ENCODE measurements at regions not wholly inside any gene's neighbourhood (a gene's known extent, or its start where the extent isn't known, plus 50 kb on each side); places are given as distances from the start of the nearest gene placed in this dataset.

DNA sequence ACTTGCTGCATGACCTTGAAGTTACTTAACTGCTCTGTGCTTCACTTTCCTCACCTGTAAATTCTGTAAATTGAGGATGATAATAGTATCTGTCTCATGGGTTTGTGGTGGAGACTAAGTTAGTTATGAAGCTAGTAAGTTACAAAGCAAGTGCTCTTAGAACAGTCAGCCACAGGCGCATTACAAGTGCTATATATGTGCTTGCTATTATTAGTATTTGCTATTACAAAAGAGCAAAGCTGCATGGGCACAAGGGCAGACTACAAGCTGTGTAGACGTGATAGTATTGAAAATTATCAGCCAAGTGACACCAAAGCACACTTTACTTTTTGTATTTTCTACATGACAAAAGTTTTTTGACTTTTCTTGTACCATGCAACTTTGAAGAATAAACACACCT is 150.9 kb upstream of the CTTNBP2NL start:
- TF ChIP-seq, protein P1, sequence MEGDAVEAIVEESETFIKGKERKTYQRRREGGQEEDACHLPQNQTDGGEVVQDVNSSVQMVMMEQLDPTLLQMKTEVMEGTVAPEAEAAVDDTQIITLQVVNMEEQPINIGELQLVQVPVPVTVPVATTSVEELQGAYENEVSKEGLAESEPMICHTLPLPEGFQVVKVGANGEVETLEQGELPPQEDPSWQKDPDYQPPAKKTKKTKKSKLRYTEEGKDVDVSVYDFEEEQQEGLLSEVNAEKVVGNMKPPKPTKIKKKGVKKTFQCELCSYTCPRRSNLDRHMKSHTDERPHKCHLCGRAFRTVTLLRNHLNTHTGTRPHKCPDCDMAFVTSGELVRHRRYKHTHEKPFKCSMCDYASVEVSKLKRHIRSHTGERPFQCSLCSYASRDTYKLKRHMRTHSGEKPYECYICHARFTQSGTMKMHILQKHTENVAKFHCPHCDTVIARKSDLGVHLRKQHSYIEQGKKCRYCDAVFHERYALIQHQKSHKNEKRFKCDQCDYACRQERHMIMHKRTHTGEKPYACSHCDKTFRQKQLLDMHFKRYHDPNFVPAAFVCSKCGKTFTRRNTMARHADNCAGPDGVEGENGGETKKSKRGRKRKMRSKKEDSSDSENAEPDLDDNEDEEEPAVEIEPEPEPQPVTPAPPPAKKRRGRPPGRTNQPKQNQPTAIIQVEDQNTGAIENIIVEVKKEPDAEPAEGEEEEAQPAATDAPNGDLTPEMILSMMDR (conservative IDR thresholded peaks at IDR 0.05; ENCODE audit: low read depth, low read length): no peak
- TF ChIP-seq POLR2A (IDR thresholded peaks at IDR 0.05; ENCODE audit: low read depth, low read length) (no peak), NFE2L2 (IDR thresholded peaks at IDR 0.05; ENCODE audit: low read depth, low read length) (no peak), ELK1 (IDR thresholded peaks at IDR 0.05; ENCODE audit: borderline replicate concordance, low read depth, low read length) (no peak), USF2 (IDR thresholded peaks at IDR 0.05; ENCODE audit: low read depth, low read length) (no peak), BHLHE40 (IDR thresholded peaks at IDR 0.05; ENCODE audit: low read depth, low read length) (no peak), CHD1 (IDR thresholded peaks at IDR 0.05; ENCODE audit: low read depth, low read length) (no peak), RCOR1 (IDR thresholded peaks at IDR 0.05; ENCODE audit: insufficient replicate concordance, low read length) (no peak), RFX5 (IDR thresholded peaks at IDR 0.05; ENCODE audit: low read depth, low read length) (no peak), CEBPB (IDR thresholded peaks at IDR 0.05; ENCODE audit: low read depth, low read length) (no peak), RAD21 (IDR thresholded peaks at IDR 0.05; ENCODE audit: low read length) (no peak), MAFK (IDR thresholded peaks at IDR 0.05; ENCODE audit: low read depth, low read length) (no peak), MXI1 (IDR thresholded peaks at IDR 0.05; ENCODE audit: borderline replicate concordance, low read depth, low read length) (no peak), FOS (IDR thresholded peaks at IDR 0.05; ENCODE audit: low read depth, low read length) (no peak)
